ENCODE measurements at regions not wholly inside any gene's neighbourhood (a gene's known extent, or its start where the extent isn't known, plus 50 kb on each side); places are given as distances from the start of the nearest gene placed in this dataset.

- no peaks in the 10 kb centered on the region for H3K36me3 ChIP-seq (ENCODE audit: insufficient read depth, low read length)
- H3K9me3 ChIP-seq (ENCODE audit: insufficient read depth, low read depth, low read length) = peaks cover 3% of the 10 kb centered on the region; the same call in 1 of the 2 replicates
- H3K4me1 ChIP-seq (ENCODE audit: insufficient read depth, low read length, poor library complexity, severe bottlenecking) = no peaks in the 10 kb centered on the region
- no peaks in the 10 kb centered on the region for H3K9me2 ChIP-seq (replicated peaks; ENCODE audit: low read depth, low read length)
- H2AFZ ChIP-seq (ENCODE audit: low read length) = no peak overlapping the region
- TF ChIP-seq EZH2phosphoT487 (IDR thresholded peaks at IDR 0.05; ENCODE audit: borderline replicate concordance) = no peak
- no peak for TF ChIP-seq CTCF (conservative IDR thresholded peaks at IDR 0.05; ENCODE audit: low read length)
- H3K4me2 ChIP-seq (ENCODE audit: low read depth, low read length, poor library complexity, severe bottlenecking) = no peak overlapping the region
- no peak overlapping the region for H3K9ac ChIP-seq (ENCODE audit: low read depth, low read length, poor library complexity, severe bottlenecking)
- no peaks in the 10 kb centered on the region for H3K79me2 ChIP-seq (ENCODE audit: insufficient read depth, low read length)
- H3K4me3 ChIP-seq (ENCODE audit: low read length, poor library complexity, severe bottlenecking) = no peak overlapping the region
- H3F3A ChIP-seq (ENCODE audit: low read depth) = no peaks in the 10 kb centered on the region
- no peaks in the 10 kb centered on the region for H4K20me1 ChIP-seq (ENCODE audit: insufficient read depth, low read length, poor library complexity, severe bottlenecking)
- no peaks in the 10 kb centered on the region for H3K27me3 ChIP-seq (ENCODE audit: insufficient read depth, low read length, poor library complexity, severe bottlenecking)
Observed at GRCh38 chr1:30028939-30029338, 694.4 kb downstream of the MATN1 start.

GRCh38 chr1:30028283-30028682, 695.1 kb downstream of the MATN1 start:
- Histone ChIP-seq H3K79me2 (ENCODE audit: insufficient read depth, low read length) (no peaks in the 10 kb centered on the region), H3K9ac (ENCODE audit: low read depth, low read length, poor library complexity, severe bottlenecking) (no peak overlapping the region), H3K36me3 (ENCODE audit: insufficient read depth, low read length) (no peaks in the 10 kb centered on the region), H3K9me2 (replicated peaks; ENCODE audit: low read depth, low read length) (no peaks in the 10 kb centered on the region), H3K4me3 (ENCODE audit: low read length, poor library complexity, severe bottlenecking) (no peak overlapping the region), H3K4me1 (ENCODE audit: insufficient read depth, low read length, poor library complexity, severe bottlenecking) (no peaks in the 10 kb centered on the region), H3K9me3 (ENCODE audit: insufficient read depth, low read depth, low read length) (peaks cover 3% of the 10 kb centered on the region; the same call in 1 of the 2 replicates), H4K20me1 (ENCODE audit: insufficient read depth, low read length, poor library complexity, severe bottlenecking) (no peaks in the 10 kb centered on the region), H3F3A (ENCODE audit: low read depth) (no peaks in the 10 kb centered on the region), H3K27me3 (ENCODE audit: insufficient read depth, low read length, poor library complexity, severe bottlenecking) (no peaks in the 10 kb centered on the region), H3K4me2 (ENCODE audit: low read depth, low read length, poor library complexity, severe bottlenecking) (no peak overlapping the region), H2AFZ (ENCODE audit: low read length) (no peak overlapping the region)
- TF ChIP-seq EZH2phosphoT487 (IDR thresholded peaks at IDR 0.05; ENCODE audit: borderline replicate concordance) (no peak), CTCF (conservative IDR thresholded peaks at IDR 0.05; ENCODE audit: low read length) (no peak)

GRCh38 chr1:30027247-30027646, 696.1 kb downstream of the MATN1 start:
- Histone ChIP-seq H3K4me1 (ENCODE audit: insufficient read depth, low read length, poor library complexity, severe bottlenecking) (no peaks in the 10 kb centered on the region), H3K4me2 (ENCODE audit: low read depth, low read length, poor library complexity, severe bottlenecking) (no peak overlapping the region), H2AFZ (ENCODE audit: low read length) (no peak overlapping the region), H3K4me3 (ENCODE audit: low read length, poor library complexity, severe bottlenecking) (no peak overlapping the region), H3K36me3 (ENCODE audit: insufficient read depth, low read length) (no peaks in the 10 kb centered on the region), H3K9ac (ENCODE audit: low read depth, low read length, poor library complexity, severe bottlenecking) (no peak overlapping the region), H4K20me1 (ENCODE audit: insufficient read depth, low read length, poor library complexity, severe bottlenecking) (no peaks in the 10 kb centered on the region), H3K9me3 (ENCODE audit: insufficient read depth, low read depth, low read length) (no peaks in the 10 kb centered on the region; the same call in 1 of the 2 replicates), H3K27me3 (ENCODE audit: insufficient read depth, low read length, poor library complexity, severe bottlenecking) (no peaks in the 10 kb centered on the region), H3F3A (ENCODE audit: low read depth) (no peaks in the 10 kb centered on the region), H3K79me2 (ENCODE audit: insufficient read depth, low read length) (no peaks in the 10 kb centered on the region), H3K9me2 (replicated peaks; ENCODE audit: low read depth, low read length) (no peaks in the 10 kb centered on the region)
- no peak for TF ChIP-seq EZH2phosphoT487 (IDR thresholded peaks at IDR 0.05; ENCODE audit: borderline replicate concordance)
- TF ChIP-seq CTCF (conservative IDR thresholded peaks at IDR 0.05; ENCODE audit: low read length) = no peak
